ENCODE measurements at regions not wholly inside any gene's neighbourhood (a gene's known extent, or its start where the extent isn't known, plus 50 kb on each side); places are given as distances from the start of the nearest gene placed in this dataset.
"Not testable (repeated sequence)": the region's sequence is repeated elsewhere in the genome, so short reads cannot be mapped to it uniquely, and the experiment has no call there.

DNA sequence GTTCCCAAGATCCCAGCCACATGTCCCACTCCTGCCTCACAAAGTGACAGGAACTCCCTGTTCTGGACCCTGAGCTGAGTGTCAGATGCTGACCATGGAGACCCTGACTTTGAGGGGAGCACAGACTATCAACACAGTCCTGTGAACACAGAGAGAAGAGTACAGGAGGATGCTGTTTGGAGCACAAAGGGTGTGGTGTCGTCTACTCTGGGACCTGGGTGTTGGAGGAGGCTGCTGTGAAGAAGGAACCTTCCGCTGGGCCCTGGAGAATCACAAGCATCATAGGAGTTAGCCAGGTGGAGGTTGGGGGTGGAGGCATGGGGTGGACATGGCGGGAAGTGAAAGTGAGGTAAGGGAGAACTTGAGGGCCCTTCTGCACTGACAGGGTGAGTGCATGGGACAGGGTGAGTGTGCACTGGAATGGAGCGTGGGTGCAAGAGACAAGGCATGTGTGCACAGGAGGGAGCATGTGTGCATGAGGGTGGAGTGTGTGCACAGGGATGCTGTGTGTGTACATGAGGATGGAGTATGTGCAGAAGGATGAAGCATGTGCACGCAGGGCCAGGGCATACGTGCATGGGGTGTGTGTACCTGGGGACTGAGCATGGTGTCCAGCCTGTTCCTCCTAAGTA lies 70.7 kb upstream of the ANTXRL start:
- intact Hi-C loops (cut with micrococcal nuclease): no loop called here
- DNase-seq (ENCODE audit: low spot score): no peak
- Mint-ChIP-seq H3K36me3 (ENCODE audit: low read depth) (peaks cover 10% of the 10 kb centered on the region), H3K4me3 (ENCODE audit: low read depth) (no peak overlapping the region), H3K4me1 (ENCODE audit: low read depth) (peaks cover 7% of the 10 kb centered on the region), H3K27ac (no peak overlapping the region), H3K9me3 (no peaks in the 10 kb centered on the region), H3K27me3 (ENCODE audit: low read depth) (no peaks in the 10 kb centered on the region)

GRCh38 chr10:46216836-46217751 lies 69.7 kb upstream of the ANTXRL start:
- DNase-seq (ENCODE audit: low spot score): no peak
- intact Hi-C loops (cut with micrococcal nuclease): no loop called here

GRCh38 chr10:46217752-46218453 lies 68.9 kb upstream of the ANTXRL start:
- intact Hi-C loops (cut with micrococcal nuclease): no loop called here
- no peaks in the 10 kb centered on the region for H3K27me3 Mint-ChIP-seq (ENCODE audit: low read depth)
- H3K36me3 Mint-ChIP-seq (ENCODE audit: low read depth): peaks cover 10% of the 10 kb centered on the region
- peaks cover 7% of the 10 kb centered on the region for H3K4me1 Mint-ChIP-seq (ENCODE audit: low read depth)
- no peaks in the 10 kb centered on the region for H3K9me3 Mint-ChIP-seq
- H3K4me3 Mint-ChIP-seq (ENCODE audit: low read depth): no peak overlapping the region
- DNase-seq (ENCODE audit: low spot score): no peak
- H3K27ac Mint-ChIP-seq: no peak overlapping the region

More at GRCh38 chr10:46216836-46217751, 69.7 kb upstream of the ANTXRL start:
- H3K27ac Mint-ChIP-seq: no peak overlapping the region
- no peak overlapping the region for H3K4me3 Mint-ChIP-seq (ENCODE audit: low read depth)
- no peaks in the 10 kb centered on the region for H3K9me3 Mint-ChIP-seq
- peaks cover 10% of the 10 kb centered on the region for H3K36me3 Mint-ChIP-seq (ENCODE audit: low read depth)
- H3K27me3 Mint-ChIP-seq (ENCODE audit: low read depth): no peaks in the 10 kb centered on the region
- H3K4me1 Mint-ChIP-seq (ENCODE audit: low read depth): peaks cover 7% of the 10 kb centered on the region

DNA sequence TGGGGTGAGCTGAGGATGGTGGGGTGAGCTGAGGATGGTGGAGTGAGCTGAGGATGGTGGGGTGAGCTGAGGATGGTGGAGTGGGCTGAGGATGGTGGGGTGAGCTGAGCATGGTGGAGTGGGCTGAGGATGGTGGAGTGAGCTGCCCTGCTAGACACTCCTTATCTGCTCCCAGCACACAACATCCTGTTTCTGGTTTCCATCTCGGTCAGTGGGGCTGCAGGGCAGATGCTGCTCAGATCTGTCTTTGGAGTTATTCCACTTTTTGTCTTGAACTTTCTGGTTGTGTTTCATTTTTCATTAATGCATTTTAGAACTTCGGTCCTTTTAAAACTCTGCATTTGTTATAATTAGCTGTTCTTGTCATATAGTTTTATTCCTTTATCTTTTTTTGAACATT lies 67.9 kb upstream of the ANTXRL start:
- no peak for DNase-seq (ENCODE audit: low spot score)
- Mint-ChIP-seq H3K27me3 (ENCODE audit: low read depth) (no peaks in the 10 kb centered on the region), H3K36me3 (ENCODE audit: low read depth) (peaks cover 10% of the 10 kb centered on the region), H3K9me3 (no peaks in the 10 kb centered on the region), H3K4me1 (ENCODE audit: low read depth) (peaks cover 7% of the 10 kb centered on the region), H3K4me3 (ENCODE audit: low read depth) (no peak overlapping the region), H3K27ac (no peak overlapping the region)
- intact Hi-C loops (cut with micrococcal nuclease): no loop called here

DNA sequence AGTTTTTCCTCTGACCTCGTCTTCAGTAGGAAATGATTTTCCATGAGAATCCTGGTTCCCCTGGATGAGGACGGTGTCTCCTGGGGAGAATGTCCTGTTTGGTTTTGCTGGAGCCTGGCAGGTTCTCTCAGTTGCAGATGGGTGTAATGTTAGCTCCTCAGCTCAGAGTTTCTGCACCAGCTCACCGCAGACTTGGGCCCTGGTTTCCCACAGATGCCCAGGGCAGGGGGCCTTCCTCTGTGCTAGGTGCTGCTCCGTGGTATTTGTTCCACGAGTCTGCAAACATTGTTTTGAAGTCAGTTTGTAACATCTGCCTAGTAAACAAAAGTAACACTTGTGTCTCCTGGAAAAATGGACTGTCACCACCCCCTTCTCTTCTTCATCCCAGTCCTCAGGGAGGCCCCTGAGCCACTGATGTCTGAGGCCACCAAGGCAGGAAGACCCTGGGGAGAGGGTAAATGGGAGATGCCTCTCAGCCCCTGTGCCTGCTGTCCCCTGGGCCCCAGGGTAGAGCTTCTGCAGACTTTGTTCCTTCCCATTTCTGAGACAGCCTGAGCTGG lies 67.3 kb upstream of the ANTXRL start:
- H3K36me3 Mint-ChIP-seq (ENCODE audit: low read depth); intact Hi-C loops (cut with micrococcal nuclease); DNase-seq (ENCODE audit: low spot score); H3K4me3 Mint-ChIP-seq (ENCODE audit: low read depth); H3K27me3 Mint-ChIP-seq (ENCODE audit: low read depth); H3K27ac Mint-ChIP-seq; H3K9me3 Mint-ChIP-seq; H3K4me1 Mint-ChIP-seq (ENCODE audit: low read depth): not testable (repeated sequence)

GRCh38 chr10:46220187-46220586 lies 66.6 kb upstream of the ANTXRL start:
- Mint-ChIP-seq H3K27me3 (ENCODE audit: low read depth) (no peaks in the 10 kb centered on the region), H3K4me1 (ENCODE audit: low read depth) (peaks cover 7% of the 10 kb centered on the region), H3K27ac (no peak overlapping the region), H3K4me3 (ENCODE audit: low read depth) (no peak overlapping the region), H3K36me3 (ENCODE audit: low read depth) (peaks cover 10% of the 10 kb centered on the region), H3K9me3 (no peaks in the 10 kb centered on the region)
- no peak for DNase-seq (ENCODE audit: low spot score)
- intact Hi-C loops (cut with micrococcal nuclease): no loop called here

DNA sequence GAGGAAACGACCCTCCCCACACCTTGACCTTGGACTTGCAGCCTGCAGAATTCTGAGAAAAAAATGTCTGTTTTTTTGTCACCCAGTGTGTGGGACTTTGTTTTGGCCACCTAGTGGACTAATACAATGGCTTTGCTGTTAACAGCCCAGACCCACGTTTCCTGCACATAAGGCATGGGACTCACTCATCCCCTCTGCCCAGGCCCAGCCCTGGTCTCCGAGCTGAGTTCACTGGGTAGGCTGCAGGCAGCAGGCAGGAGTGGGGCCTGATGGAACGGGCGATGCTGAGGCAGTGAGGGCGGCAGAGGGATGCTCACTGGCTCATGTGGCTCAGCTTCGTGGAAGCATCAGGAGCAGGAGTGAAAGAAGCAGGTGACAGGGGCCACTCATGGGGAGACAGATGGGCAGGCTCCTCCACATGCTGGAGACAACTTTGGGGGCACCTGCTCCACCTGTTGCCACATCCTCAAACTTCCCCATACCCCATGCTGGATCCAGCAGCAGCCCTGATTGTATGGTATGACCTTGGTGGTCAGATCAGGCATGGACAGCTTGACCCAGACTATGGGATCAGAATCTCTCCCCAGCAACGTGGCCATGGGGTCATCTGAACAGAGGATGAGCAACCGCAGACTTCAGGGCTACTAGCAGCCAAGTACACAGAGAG lies 65.8 kb upstream of the ANTXRL start:
- DNase-seq (ENCODE audit: low spot score): no peak
- H3K4me1 Mint-ChIP-seq (ENCODE audit: low read depth): peaks cover 7% of the 10 kb centered on the region
- H3K27ac Mint-ChIP-seq: no peak overlapping the region
- H3K9me3 Mint-ChIP-seq: no peaks in the 10 kb centered on the region
- H3K27me3 Mint-ChIP-seq (ENCODE audit: low read depth): no peaks in the 10 kb centered on the region
- no peak overlapping the region for H3K4me3 Mint-ChIP-seq (ENCODE audit: low read depth)
- peaks cover 10% of the 10 kb centered on the region for H3K36me3 Mint-ChIP-seq (ENCODE audit: low read depth)
- intact Hi-C loops (cut with micrococcal nuclease): no loop called here

- intact Hi-C loops (cut with micrococcal nuclease): no loop called here
- Mint-ChIP-seq H3K27ac (no peak overlapping the region), H3K4me3 (ENCODE audit: low read depth) (no peak overlapping the region), H3K36me3 (ENCODE audit: low read depth) (peaks cover 10% of the 10 kb centered on the region), H3K27me3 (ENCODE audit: low read depth) (no peaks in the 10 kb centered on the region), H3K9me3 (no peaks in the 10 kb centered on the region), H3K4me1 (ENCODE audit: low read depth) (peaks cover 7% of the 10 kb centered on the region)
- no peak for DNase-seq (ENCODE audit: low spot score)
Observed at GRCh38 chr10:46222364-46222935, 64.3 kb upstream of the ANTXRL start.

GRCh38 chr10:46223064-46223480 lies 63.7 kb upstream of the ANTXRL start:
- intact Hi-C loops (cut with micrococcal nuclease): no loop called here

GRCh38 chr10:46223626-46224413 lies 63.0 kb upstream of the ANTXRL start:
- intact Hi-C loops (cut with micrococcal nuclease): no loop called here
- H3K27ac Mint-ChIP-seq: no peak overlapping the region
- H3K9me3 Mint-ChIP-seq: no peaks in the 10 kb centered on the region
- peak; percentile 5 for DNase-seq (ENCODE audit: low spot score)
- no peaks in the 10 kb centered on the region for H3K27me3 Mint-ChIP-seq (ENCODE audit: low read depth)
- peaks cover 5% of the 10 kb centered on the region for H3K36me3 Mint-ChIP-seq (ENCODE audit: low read depth)
- no peak overlapping the region for H3K4me3 Mint-ChIP-seq (ENCODE audit: low read depth)
- peaks cover 4% of the 10 kb centered on the region for H3K4me1 Mint-ChIP-seq (ENCODE audit: low read depth)

More at GRCh38 chr10:46223064-46223480, 63.7 kb upstream of the ANTXRL start:
- H3K27ac Mint-ChIP-seq: no peak overlapping the region
- peak; percentile 6 for DNase-seq (ENCODE audit: low spot score)
- H3K4me1 Mint-ChIP-seq (ENCODE audit: low read depth): peaks cover 5% of the 10 kb centered on the region
- H3K36me3 Mint-ChIP-seq (ENCODE audit: low read depth): peaks cover 7% of the 10 kb centered on the region
- no peaks in the 10 kb centered on the region for H3K27me3 Mint-ChIP-seq (ENCODE audit: low read depth)
- no peaks in the 10 kb centered on the region for H3K9me3 Mint-ChIP-seq
- no peak overlapping the region for H3K4me3 Mint-ChIP-seq (ENCODE audit: low read depth)

DNA sequence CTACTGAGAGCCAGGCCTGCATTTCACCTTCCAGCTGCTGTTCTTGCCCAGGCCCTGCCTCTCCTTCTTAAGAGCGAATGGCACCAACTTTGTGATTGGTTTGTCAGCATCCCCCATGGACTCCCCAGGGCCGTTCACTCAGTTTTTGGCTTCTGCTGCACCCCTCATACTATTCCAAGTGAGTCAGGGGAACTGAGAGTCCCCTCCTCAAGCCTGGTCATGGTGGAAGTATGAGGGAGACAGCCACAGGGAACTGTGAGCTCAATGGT lies 62.4 kb upstream of the ANTXRL start:
- peaks cover 2% of the 10 kb centered on the region for H3K36me3 Mint-ChIP-seq (ENCODE audit: low read depth)
- H3K9me3 Mint-ChIP-seq: peaks cover 2% of the 10 kb centered on the region
- H3K4me1 Mint-ChIP-seq (ENCODE audit: low read depth): peaks cover 2% of the 10 kb centered on the region
- no peak for DNase-seq (ENCODE audit: low spot score)
- no peak overlapping the region for H3K27ac Mint-ChIP-seq
- H3K4me3 Mint-ChIP-seq (ENCODE audit: low read depth): no peak overlapping the region
- H3K27me3 Mint-ChIP-seq (ENCODE audit: low read depth): no peaks in the 10 kb centered on the region
- intact Hi-C loops (cut with micrococcal nuclease): no loop called here

GRCh38 chr10:46225597-46225996 lies 61.2 kb upstream of the ANTXRL start:
- Mint-ChIP-seq H3K4me1 (ENCODE audit: low read depth) (peaks cover 5% of the 10 kb centered on the region), H3K9me3 (peaks cover 6% of the 10 kb centered on the region), H3K36me3 (ENCODE audit: low read depth) (peaks cover 9% of the 10 kb centered on the region), H3K4me3 (ENCODE audit: low read depth) (no peak overlapping the region), H3K27ac (no peak overlapping the region), H3K27me3 (ENCODE audit: low read depth) (no peaks in the 10 kb centered on the region)
- intact Hi-C loops (cut with micrococcal nuclease): no loop called here
- DNase-seq (ENCODE audit: low spot score): peak; percentile 1
